ENCODE measurements at regions not wholly inside any gene's neighbourhood (a gene's known extent, or its start where the extent isn't known, plus 50 kb on each side); places are given as distances from the start of the nearest gene placed in this dataset.

DNA sequence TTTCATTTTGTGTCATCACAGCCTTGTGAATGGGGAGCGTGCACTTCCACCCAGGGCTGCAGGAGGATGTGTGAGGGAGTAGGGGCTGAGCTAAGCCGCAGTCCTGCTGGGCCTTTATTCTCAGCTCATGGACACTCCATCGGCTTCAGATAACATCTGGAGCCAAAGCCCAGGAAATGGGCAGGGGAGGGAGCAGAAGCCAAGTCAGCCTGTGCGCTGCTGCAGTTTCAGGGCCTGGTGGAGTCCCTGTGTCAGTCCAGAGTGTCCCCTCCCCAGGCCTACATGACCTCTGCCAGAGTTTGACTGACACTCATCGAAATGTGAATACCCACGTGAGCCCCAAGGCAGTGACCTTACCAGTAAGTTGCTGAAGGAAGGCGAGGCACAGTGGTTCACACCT lies 242.2 kb downstream of the LOXHD1 start:
- DNase-seq, result no peak

DNA sequence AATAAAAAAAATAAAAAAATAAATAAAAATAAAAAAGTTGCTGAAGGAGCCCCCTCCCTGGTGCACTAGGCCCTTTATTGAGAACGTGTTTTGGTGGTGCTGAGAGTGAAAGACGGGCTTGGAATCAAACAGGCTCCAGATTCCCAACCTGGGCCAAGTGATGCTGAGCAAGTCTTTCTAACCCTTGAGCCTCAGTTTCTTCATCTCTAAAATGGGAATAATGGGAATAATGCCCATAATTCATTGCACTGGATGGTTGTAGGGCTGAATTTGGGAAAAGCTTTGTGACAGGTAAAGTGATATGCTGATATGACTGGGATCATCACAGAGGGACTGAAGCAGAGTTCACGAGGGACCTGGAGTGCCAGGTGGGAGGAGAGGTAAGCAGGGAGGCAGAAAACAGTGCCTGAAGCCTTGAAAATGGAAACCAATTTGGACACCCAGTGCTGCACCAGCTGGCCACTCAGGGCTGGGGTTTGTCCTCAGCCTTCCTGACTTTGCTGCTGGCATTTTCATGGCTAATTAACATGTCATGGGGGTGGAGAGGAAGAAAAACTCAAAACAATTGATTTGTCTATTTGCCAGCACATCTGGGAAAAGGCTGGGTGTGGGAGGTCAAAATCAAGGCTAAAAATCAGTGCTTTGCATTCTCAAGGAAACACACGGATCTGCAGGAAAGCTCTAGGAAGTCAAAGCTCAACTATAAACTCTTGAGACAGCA lies 241.3 kb downstream of the LOXHD1 start:
- no peak for DNase-seq

DNA sequence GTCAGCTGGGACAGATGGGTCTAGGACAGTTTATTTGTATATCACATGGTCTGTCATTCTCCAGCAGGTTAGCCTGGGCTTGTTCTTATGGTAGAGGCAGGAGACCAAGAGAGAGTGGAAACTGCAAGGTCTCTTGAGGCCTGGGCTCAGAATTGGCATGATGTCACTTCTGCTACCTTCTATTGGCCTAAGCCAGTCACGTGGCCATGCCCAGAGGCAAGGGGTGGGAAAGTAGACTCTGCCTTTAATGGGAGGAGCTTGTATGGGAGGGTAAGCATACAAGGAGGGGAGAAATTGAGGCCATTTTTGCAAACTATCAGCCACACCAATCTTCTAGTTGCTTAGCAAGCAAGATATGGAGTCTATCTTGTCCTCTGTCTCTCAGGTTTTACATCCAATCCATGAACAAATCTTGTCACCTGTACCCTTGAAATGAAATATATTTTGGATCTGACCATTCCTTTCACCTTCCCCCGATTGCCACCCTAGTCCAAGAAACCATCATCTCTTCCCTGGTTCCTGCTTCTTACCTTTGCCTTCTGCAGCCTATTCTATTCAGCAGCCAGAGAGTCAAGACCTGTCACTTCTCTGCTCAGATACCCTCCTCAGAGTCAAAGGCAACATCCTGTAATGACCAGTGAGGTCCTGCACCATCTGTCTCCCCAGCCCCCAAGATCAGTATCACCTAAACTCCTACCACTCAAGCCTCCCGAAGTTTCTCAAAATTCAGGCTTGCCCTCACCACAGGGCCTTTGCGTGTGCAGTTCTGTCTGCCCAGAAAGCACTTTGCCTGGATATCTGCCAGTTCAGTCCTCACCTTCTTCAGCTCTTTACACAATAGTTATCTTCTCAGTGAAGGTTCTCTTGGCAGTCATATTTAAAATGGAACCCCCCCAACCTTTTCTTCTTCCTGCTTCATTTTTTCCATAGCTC lies 240.0 kb downstream of the LOXHD1 start:
- DNase-seq, result no peak

- DNase-seq, result no peak
Observed at GRCh38 chr18:46418663-46419260, 238.3 kb downstream of the LOXHD1 start.

GRCh38 chr18:46419391-46420141 lies 237.5 kb downstream of the LOXHD1 start:
- no peak for DNase-seq

DNA sequence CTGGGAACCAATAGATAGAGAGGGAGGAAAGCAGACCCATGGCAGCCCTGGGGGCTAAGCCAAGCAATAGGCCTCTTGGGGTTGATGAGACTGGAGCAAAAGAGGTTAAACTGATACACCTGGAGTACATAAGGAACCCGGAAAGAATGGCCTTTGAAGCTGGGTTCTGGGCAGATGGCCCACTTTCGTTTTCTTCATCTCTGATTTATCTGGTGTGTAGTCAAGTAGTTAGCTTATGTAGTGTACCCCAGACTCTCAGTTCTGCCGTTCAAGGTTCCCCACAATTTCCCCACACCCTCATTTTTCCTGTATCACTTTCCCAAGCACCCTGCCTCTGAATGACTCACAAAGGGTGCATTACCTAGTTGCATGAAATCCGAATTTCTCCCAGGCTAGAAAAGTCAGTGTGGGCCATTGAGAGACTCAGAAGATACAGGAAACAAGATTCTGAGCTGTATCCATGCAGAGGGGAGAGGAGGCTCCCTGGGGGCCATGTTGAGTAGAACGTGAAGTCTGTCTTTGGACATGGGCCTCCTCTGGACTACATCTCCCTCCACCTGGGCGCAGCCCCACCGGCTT lies 235.0 kb downstream of the LOXHD1 start:
- no peak for DNase-seq

- DNase-seq, result no peak
Observed at GRCh38 chr18:46422552-46423055, 234.4 kb downstream of the LOXHD1 start.

DNA sequence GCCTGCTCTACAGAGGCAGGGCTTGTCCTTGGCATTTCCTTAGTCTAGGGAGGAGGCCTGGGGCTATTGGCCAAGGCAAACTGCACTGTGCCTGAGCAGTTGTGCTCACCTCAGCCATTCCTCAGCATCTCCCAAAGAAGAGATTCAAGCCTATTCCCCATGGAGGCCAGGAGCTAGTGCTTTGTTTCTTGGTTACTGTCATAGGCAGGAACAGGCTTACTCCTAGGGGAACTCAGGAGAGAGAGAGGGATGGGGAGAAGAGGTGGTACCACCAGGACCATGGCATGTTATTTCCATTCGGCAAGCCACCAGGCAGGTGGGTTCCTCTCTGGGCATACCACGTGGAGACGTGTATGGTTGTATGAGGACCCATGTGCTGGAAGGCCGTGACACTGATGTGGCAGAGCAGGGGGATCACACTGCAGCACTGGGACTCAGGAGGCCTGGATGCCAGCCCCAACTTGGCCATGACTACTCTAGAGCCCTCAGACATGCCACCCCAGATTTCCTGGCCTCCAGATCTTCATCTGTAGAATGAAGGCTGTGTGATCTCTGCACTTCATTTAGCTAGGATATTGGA lies 233.7 kb downstream of the LOXHD1 start:
- no peak for DNase-seq

- DNase-seq, result no peak
Observed at GRCh38 chr18:46424898-46425297, 232.1 kb downstream of the LOXHD1 start.

DNA sequence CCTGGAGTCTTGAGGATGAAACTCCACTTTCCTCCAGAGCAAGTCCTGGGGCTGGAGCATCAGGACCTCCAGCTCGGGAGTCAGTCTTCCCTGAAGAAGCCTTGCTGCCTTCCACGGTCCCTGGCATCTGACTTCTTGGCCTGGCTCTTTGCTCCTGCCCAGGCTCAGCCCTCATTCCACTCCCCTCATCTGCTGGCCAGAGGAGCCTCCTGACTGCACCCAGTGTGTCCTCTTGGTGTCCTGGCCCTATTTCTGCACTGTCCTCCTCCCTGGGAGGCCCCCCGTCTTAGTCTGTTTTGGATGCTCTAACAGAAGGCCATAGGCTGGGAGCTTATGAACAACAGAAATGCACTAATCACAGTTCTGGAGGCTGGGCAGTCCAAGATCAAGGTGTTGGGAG lies 231.5 kb downstream of the LOXHD1 start:
- no peak for DNase-seq

GRCh38 chr18:46426021-46426678 lies 230.9 kb downstream of the LOXHD1 start:
- DNase-seq, result no peak

DNA sequence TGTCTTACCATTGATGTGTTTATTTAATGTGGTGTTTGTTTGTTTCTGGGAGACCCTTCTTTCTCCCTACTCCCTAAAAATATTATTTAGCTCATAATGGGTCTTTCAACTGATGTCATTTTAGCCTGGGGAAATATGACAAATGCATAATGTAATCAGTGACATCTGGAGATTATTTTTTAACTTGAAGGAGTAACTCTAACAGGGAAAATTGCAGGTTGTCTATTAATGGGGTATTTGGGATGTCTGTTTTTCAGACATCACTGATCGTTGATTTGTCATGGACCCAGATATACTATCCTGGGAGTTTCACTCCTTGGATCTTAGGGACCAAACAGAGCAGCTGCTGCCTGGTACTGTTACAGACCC lies 230.4 kb downstream of the LOXHD1 start:
- no peak for DNase-seq
